Endothelial cell of umbilical vein (primary cell): ENCODE measurements at regions not wholly inside any gene's neighbourhood (a gene's known extent, or its start where the extent isn't known, plus 50 kb on each side); places are given as distances from the start of the nearest gene placed in this dataset.

ENCODE experiments used
- BruUV-seq: library from RNA; stranded (reverse); fragments of 400-500 nt; replicated peaks from 2 replicates; lab custom pipeline; 2021; lab: Mats Ljungman, UMichigan
- CTCF ChIA-PET: fragments of 300-600, 350-600 bp; sonication (Branson Sonifier 250); formaldehyde crosslinking; loops from one replicate; lab custom pipeline; 2021; ENCODE audit warnings: antibody characterized with exemption, inconsistent platforms; lab: Charles Lee
- POLR2A ChIA-PET: fragments of 300-600, 350-600 bp; sonication (Branson Sonifier 250); formaldehyde crosslinking; loops from one replicate; lab custom pipeline; 2021; ENCODE audit warnings: antibody characterized with exemption, inconsistent platforms; lab: Charles Lee
- DNase-seq: peaks from one replicate; pipeline ENCODE4 v3.0.0-alpha.2; 2011; ENCODE audit warnings: low read depth, low spot score
- FAIRE-seq: peaks from 2 replicates; lab custom pipeline; 2011; peaks lifted over from hg19 to GRCh38; lab: Jason Lieb, UNC
- H2AFZ ChIP-seq: 2 replicates; pipeline ENCODE4 v1.6.0; 2012; ENCODE audit warnings: low read depth, low read length, control low read depth, inconsistent platforms
- H3K27ac ChIP-seq: 2 replicates; pipeline ENCODE4 v1.5.1; 2011; ENCODE audit warnings: low read depth, mild to moderate bottlenecking, control low read depth, low read length, moderate library complexity; ENCODE audit not compliant: insufficient read depth
- H3K27me3 ChIP-seq, 2 experiments: 2 replicates each; pipeline versions ENCODE4 v1.6.0 to v1.6.1; 2011; ENCODE audit warnings: low read length in 2 of 2, mixed read lengths in 1 of 2; ENCODE audit not compliant: control insufficient read depth in 2 of 2, insufficient read depth in 2 of 2
- H3K36me3 ChIP-seq, 2 experiments: 2 replicates in 1 of 2; 3 replicates in 1 of 2; pipeline ENCODE4 v1.5.1; 2011; ENCODE audit warnings: low read length in 2 of 2, mild to moderate bottlenecking in 1 of 2, moderate library complexity in 1 of 2; ENCODE audit not compliant: control insufficient read depth in 2 of 2, insufficient read depth in 2 of 2; ENCODE audit errors: extremely low read depth in 1 of 2
- H3K4me1 ChIP-seq: 3 replicates; pipeline ENCODE4 v1.5.1; 2011; ENCODE audit warnings: mild to moderate bottlenecking, low read length; ENCODE audit not compliant: control insufficient read depth, insufficient read depth; ENCODE audit errors: extremely low read depth
- H3K4me2 ChIP-seq: 2 replicates; pipeline ENCODE4 v1.6.1; 2011; ENCODE audit warnings: low read length, control low read depth, mixed read lengths; ENCODE audit not compliant: insufficient read depth
- H3K4me3 ChIP-seq, 3 experiments: fragments of 200-600 bp in 1 of 3; sonication (generic), shearing (Covaris generic) in 1 of 3; replicated peaks in 1 of 3; 2 replicates each; pipeline ENCODE4 v1.5.1; 2011 to 2016; ENCODE audit warnings: control low read depth in 3 of 3, low read length in 3 of 3, mild to moderate bottlenecking in 2 of 3, inconsistent platforms in 1 of 3, low read depth in 1 of 3, moderate library complexity in 1 of 3; ENCODE audit not compliant: insufficient read depth in 1 of 3
- H3K79me2 ChIP-seq: 2 replicates; pipeline ENCODE4 v1.6.0; 2012; ENCODE audit warnings: low read length, inconsistent platforms; ENCODE audit not compliant: control insufficient read depth, insufficient read depth
- H3K9ac ChIP-seq: replicated peaks from 2 replicates; pipeline ENCODE3; 2011; ENCODE audit warnings: low read length, control low read depth; ENCODE audit not compliant: insufficient read depth; ENCODE audit errors: extremely low read depth
- H3K9me1 ChIP-seq: replicated peaks from 3 replicates; pipeline ENCODE4 v1.6.0; 2011; ENCODE audit warnings: mild to moderate bottlenecking, low read length; ENCODE audit not compliant: control insufficient read depth, insufficient read depth; ENCODE audit errors: extremely low read depth
- H3K9me3 ChIP-seq: replicated peaks from 2 replicates; pipeline ENCODE4 v1.5.1; 2012; ENCODE audit warnings: low read length, inconsistent platforms; ENCODE audit not compliant: control insufficient read depth, insufficient read depth
- H4K20me1 ChIP-seq: replicated peaks from 2 replicates; pipeline ENCODE3; 2011; ENCODE audit warnings: mild to moderate bottlenecking, low read length; ENCODE audit not compliant: control insufficient read depth, insufficient read depth; ENCODE audit errors: extremely low read depth
- JUN ChIP-seq: IDR thresholded peaks from 2 replicates; pipeline ENCODE4 v1.6.1; 2011; ENCODE audit warnings: borderline replicate concordance, low read depth; ENCODE audit not compliant: insufficient read length, insufficient read depth
- POLR2A ChIP-seq: IDR thresholded peaks from 2 replicates; pipeline ENCODE4 v1.6.1; 2012; ENCODE audit warnings: low read depth, mild to moderate bottlenecking, control low read depth, low read length
- POLR2AphosphoS5 ChIP-seq: IDR thresholded peaks from 2 replicates; pipeline ENCODE4 v1.6.1; 2012; ENCODE audit warnings: low read depth, mild to moderate bottlenecking, control low read depth, low read length, moderate library complexity; ENCODE audit not compliant: insufficient read depth
- dilution Hi-C: fragments of 300-500 bp; cut with MboI; formaldehyde crosslinking; loops from one replicate; pipeline ENCODE4 v1.15.0; 2019; ENCODE audit warnings: low sequenced_read_pairs; ENCODE audit not compliant: extremely low pct_ligation_motif_present
- intact Hi-C: fragments of 100-400 bp; cut with micrococcal nuclease; formaldehyde crosslinking; loops from one replicate; pipeline ENCODE4 v1.10.0; 2022
- TF ChIP-seq, protein P1 (sequence below), 2 donors: IDR thresholded peaks; 1 replicate in 1 of 2; 2 replicates in 1 of 2; pipeline ENCODE4 v1.5.1; 2011; ENCODE audit warnings: low read length in 2 of 2, mild to moderate bottlenecking in 2 of 2, moderate library complexity in 2 of 2, control low read depth in 1 of 2, inconsistent platforms in 1 of 2, low read depth in 1 of 2; ENCODE audit not compliant: insufficient read depth in 1 of 2; ENCODE audit errors: extremely low read depth in 1 of 2
- TF ChIP-seq, protein P2 (sequence below): IDR thresholded peaks from 2 replicates; pipeline ENCODE4 v1.6.1; 2011; ENCODE audit not compliant: insufficient read depth, insufficient read length

DNA sequence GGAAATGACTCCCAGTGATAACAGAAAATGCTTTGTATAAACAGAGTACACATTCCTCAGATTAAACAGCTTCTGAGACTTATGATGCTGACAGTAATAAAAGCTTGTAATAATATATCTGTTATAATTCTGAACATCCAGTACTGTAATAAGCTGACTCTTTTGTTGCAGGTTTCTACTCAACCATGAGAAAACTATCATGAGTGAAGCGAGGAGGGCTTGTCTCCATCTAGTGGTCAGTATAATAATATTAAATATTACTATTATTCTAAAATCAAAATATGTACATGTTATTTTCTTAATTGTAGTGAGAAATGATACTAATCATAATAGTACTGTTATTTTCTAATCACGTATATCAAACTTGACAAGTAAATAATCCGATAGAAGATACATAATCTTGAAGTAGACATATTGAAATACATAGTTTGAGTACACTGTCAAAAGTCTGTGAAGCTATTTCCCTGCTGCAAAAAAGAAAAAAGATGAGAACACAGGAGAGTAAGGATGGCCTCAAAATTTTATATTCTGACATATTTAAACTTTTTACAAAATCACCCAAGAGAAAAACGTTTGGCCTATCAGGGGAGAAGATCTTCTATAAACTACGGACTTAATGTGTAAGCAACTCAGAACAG, 183.1 kb downstream of the MOXD1 start:
- Histone ChIP-seq H3K79me2 (no peaks in the 10 kb centered on the region), H3K36me3 (no peaks in the 10 kb centered on the region), H2AFZ (no peak overlapping the region), H3K9ac (no peak overlapping the region), H3K27me3 (no peaks in the 10 kb centered on the region), H3K4me1 (peaks cover 5% of the 10 kb centered on the region), H3K27ac (no peak overlapping the region), H4K20me1 (no peaks in the 10 kb centered on the region), H3K4me2 (no peak overlapping the region), H3K9me1 (no peaks in the 10 kb centered on the region), H3K9me3 (no peaks in the 10 kb centered on the region), H3K4me3 (no peak overlapping the region)
- DNase-seq: peak; percentile 63
- ChIA-PET POLR2A (interaction anchor here (0.5 to 2.2 kb wide), 3 partner anchors 82 to 270 kb away, joined by 4 to 20 read pairs (median 8); partner anchors contain the start of gene CCN2), CTCF (interaction anchor here (0.6 to 2.7 kb wide), 48 partner anchors 9 to 303 kb away, joined by 3 to 148 read pairs (median 6); partner anchors contain the start of gene CCN2)
- no TSS peak for BruUV-seq
- TF ChIP-seq, protein P1, sequence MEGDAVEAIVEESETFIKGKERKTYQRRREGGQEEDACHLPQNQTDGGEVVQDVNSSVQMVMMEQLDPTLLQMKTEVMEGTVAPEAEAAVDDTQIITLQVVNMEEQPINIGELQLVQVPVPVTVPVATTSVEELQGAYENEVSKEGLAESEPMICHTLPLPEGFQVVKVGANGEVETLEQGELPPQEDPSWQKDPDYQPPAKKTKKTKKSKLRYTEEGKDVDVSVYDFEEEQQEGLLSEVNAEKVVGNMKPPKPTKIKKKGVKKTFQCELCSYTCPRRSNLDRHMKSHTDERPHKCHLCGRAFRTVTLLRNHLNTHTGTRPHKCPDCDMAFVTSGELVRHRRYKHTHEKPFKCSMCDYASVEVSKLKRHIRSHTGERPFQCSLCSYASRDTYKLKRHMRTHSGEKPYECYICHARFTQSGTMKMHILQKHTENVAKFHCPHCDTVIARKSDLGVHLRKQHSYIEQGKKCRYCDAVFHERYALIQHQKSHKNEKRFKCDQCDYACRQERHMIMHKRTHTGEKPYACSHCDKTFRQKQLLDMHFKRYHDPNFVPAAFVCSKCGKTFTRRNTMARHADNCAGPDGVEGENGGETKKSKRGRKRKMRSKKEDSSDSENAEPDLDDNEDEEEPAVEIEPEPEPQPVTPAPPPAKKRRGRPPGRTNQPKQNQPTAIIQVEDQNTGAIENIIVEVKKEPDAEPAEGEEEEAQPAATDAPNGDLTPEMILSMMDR (IDR thresholded peaks at IDR 0.05; ENCODE audit: extremely low read depth in 1 of 2, insufficient read depth in 1 of 2, low read depth in 1 of 2, low read length in 2 of 2): peak in 1 of 2 donors; percentile 25
- TF ChIP-seq POLR2A (no peak), POLR2AphosphoS5 (no peak), JUN (no peak)
- TF ChIP-seq, protein P2, sequence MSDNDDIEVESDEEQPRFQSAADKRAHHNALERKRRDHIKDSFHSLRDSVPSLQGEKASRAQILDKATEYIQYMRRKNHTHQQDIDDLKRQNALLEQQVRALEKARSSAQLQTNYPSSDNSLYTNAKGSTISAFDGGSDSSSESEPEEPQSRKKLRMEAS: no peak
- intact Hi-C loops: loop anchor here (1.0 to 2.0 kb wide), 6 partner anchors 57 to 293 kb away; no protein-coding TSS in a partner anchor
- dilution Hi-C loops: no loop called here
- no peak for FAIRE-seq
